HG03520 (cell line): ENCODE measurements at regions not wholly inside any gene's neighbourhood (a gene's known extent, or its start where the extent isn't known, plus 50 kb on each side); places are given as distances from the start of the nearest gene placed in this dataset.

ENCODE experiments used
- ATAC-seq: cut with Tn5 transposase; IDR thresholded peaks from one replicate; pipeline ENCODE4 v1.9.1; 2021; ENCODE audit warnings: mild to moderate bottlenecking, moderate library complexity; ENCODE audit not compliant: unreplicated experiment

GRCh38 chr19:27671876-27672275 is 1541.1 kb downstream of the UQCRFS1 start:
- no peak for ATAC-seq

- ATAC-seq = no peak
Observed at GRCh38 chr19:27660428-27660827, 1552.5 kb downstream of the UQCRFS1 start.

GRCh38 chr19:27657271-27658051 is 1555.5 kb downstream of the UQCRFS1 start:
- no peak for ATAC-seq

GRCh38 chr19:27654266-27654990 is 1558.5 kb downstream of the UQCRFS1 start:
- ATAC-seq = no peak

- ATAC-seq = no peak
Observed at GRCh38 chr19:27652796-27653195, 1560.2 kb downstream of the UQCRFS1 start.

GRCh38 chr19:27652281-27652680 is 1560.7 kb downstream of the UQCRFS1 start:
- no peak for ATAC-seq

GRCh38 chr19:27647423-27647822 is 1565.5 kb downstream of the UQCRFS1 start:
- no peak for ATAC-seq

- no peak for ATAC-seq
Observed at GRCh38 chr19:27635401-27635800, 1577.5 kb downstream of the UQCRFS1 start.

GRCh38 chr19:27618006-27618405 is 1594.9 kb downstream of the UQCRFS1 start:
- no peak for ATAC-seq

GRCh38 chr19:27580906-27581305 is 1632.0 kb downstream of the UQCRFS1 start:
- no peak for ATAC-seq
